Kidney glomerular epithelial cell (primary cell): ENCODE measurements at regions not wholly inside any gene's neighbourhood (a gene's known extent, or its start where the extent isn't known, plus 50 kb on each side); places are given as distances from the start of the nearest gene placed in this dataset.
A peak's percentile ranks its signal among the peaks of the same experiment; 100 is the strongest.
"Not testable (repeated sequence)": the region's sequence is repeated elsewhere in the genome, so short reads cannot be mapped to it uniquely, and the experiment has no call there.

Source experiments
- DNase-seq: peaks from one replicate; lab custom pipeline; 2025; lab: John Stamatoyannopoulos, UW

GRCh38 chr3:56926243-56926946 lies 124.6 kb upstream of the ARHGEF3 start:
- peak; percentile 93 for DNase-seq

- not testable (repeated sequence) for DNase-seq
Observed at GRCh38 chr3:56924700-56925099, 123.0 kb upstream of the ARHGEF3 start.

- DNase-seq = peak; percentile 19
Observed at GRCh38 chr3:56923526-56924224, 121.9 kb upstream of the ARHGEF3 start.

GRCh38 chr3:56921573-56922453 lies 120.1 kb upstream of the ARHGEF3 start:
- DNase-seq = no peak

- DNase-seq = no peak
Observed at GRCh38 chr3:56919797-56920195, 118.0 kb upstream of the ARHGEF3 start.

- DNase-seq = no peak
Observed at GRCh38 chr3:56919137-56919796, 117.5 kb upstream of the ARHGEF3 start.

- no peak for DNase-seq
Observed at GRCh38 chr3:56918111-56918568, 116.4 kb upstream of the ARHGEF3 start.

GRCh38 chr3:56917361-56918110 lies 115.8 kb upstream of the ARHGEF3 start:
- no peak for DNase-seq

- DNase-seq = no peak
Observed at GRCh38 chr3:56916716-56917360, 115.1 kb upstream of the ARHGEF3 start.

GRCh38 chr3:56915966-56916586 lies 114.3 kb upstream of the ARHGEF3 start:
- no peak for DNase-seq

GRCh38 chr3:56914646-56915045 lies 112.9 kb upstream of the ARHGEF3 start:
- DNase-seq = no peak

GRCh38 chr3:56911363-56911762 lies 109.6 kb upstream of the ARHGEF3 start:
- DNase-seq = no peak

- no peak for DNase-seq
Observed at GRCh38 chr3:56909349-56909748, 107.6 kb upstream of the ARHGEF3 start.

- DNase-seq = no peak
Observed at GRCh38 chr3:56908004-56908403, 106.3 kb upstream of the ARHGEF3 start.

- DNase-seq = no peak
Observed at GRCh38 chr3:56904552-56905215, 102.9 kb upstream of the ARHGEF3 start.

GRCh38 chr3:56903231-56903782 lies 101.6 kb upstream of the ARHGEF3 start:
- DNase-seq = no peak

GRCh38 chr3:56902468-56903160 lies 100.9 kb upstream of the ARHGEF3 start:
- no peak for DNase-seq

GRCh38 chr3:56900801-56901200 lies 99.1 kb upstream of the ARHGEF3 start:
- DNase-seq = no peak

GRCh38 chr3:56899851-56900250 lies 98.1 kb upstream of the ARHGEF3 start:
- no peak for DNase-seq
